Muscle of leg (tissue), 3 donors: ENCODE measurements at regions not wholly inside any gene's neighbourhood (a gene's known extent, or its start where the extent isn't known, plus 50 kb on each side); places are given as distances from the start of the nearest gene placed in this dataset.

Experiments
- DNase-seq: peaks from one replicate; pipeline ENCODE4 v3.0.0; 2013
- H3K27ac ChIP-seq: one replicate; pipeline ENCODE4 v1.5.1; 2013; ENCODE audit warnings: mild to moderate bottlenecking, low read length, control low read depth
- H3K27me3 ChIP-seq: one replicate; pipeline ENCODE4 v1.6.1; 2013; ENCODE audit warnings: low read length; ENCODE audit not compliant: control insufficient read depth, insufficient read depth
- H3K36me3 ChIP-seq: one replicate; pipeline ENCODE4 v1.6.1; 2013; ENCODE audit warnings: low read length; ENCODE audit not compliant: control insufficient read depth, insufficient read depth
- H3K4me1 ChIP-seq: one replicate; pipeline ENCODE4 v1.6.1; 2013; ENCODE audit warnings: low read length; ENCODE audit not compliant: control insufficient read depth, insufficient read depth
- H3K4me3 ChIP-seq: one replicate; pipeline ENCODE4 v1.5.1; 2013; ENCODE audit warnings: low read length, control low read depth
- H3K9me3 ChIP-seq: replicated peaks from 2 replicates; pipeline ENCODE4 v1.6.1; 2013; ENCODE audit warnings: low read depth, low read length; ENCODE audit not compliant: control insufficient read depth
- WGBS: methylation state at CpG from one replicate; pipeline ENCODE4 v1.1.5; 2013; ENCODE audit warnings: missing lambda C conversion rate; ENCODE audit not compliant: insufficient coverage; 5-methylcytosine and 5-hydroxymethylcytosine counted together

DNA sequence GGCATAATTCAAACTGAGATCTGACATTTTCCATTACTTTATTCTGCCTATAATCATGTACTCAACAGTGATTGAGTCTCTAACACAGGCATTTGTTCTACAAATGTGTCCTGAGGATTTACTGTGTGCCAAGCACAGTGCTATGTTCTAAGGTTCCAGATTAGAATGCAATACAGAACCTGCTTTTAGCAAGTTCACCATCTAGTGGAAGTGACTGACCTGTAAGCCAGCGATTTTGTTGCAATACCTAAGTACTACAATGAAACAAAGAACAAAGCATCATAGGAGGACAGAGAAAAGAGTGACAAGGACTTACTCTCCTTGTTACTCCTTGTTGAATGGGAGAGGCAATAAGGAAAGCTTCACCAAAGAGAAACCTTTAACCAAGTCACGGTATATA, 348.1 kb downstream of the ELAVL2 start:
- Histone ChIP-seq H3K27ac (no peak overlapping the region), H3K36me3 (no peaks in the 10 kb centered on the region), H3K4me3 (no peak overlapping the region), H3K9me3 (no peaks in the 10 kb centered on the region), H3K27me3 (no peaks in the 10 kb centered on the region), H3K4me1 (no peaks in the 10 kb centered on the region)
- WGBS = no CpG with 5 or more reads among the region's 2 CpGs
- no peak for DNase-seq

DNA sequence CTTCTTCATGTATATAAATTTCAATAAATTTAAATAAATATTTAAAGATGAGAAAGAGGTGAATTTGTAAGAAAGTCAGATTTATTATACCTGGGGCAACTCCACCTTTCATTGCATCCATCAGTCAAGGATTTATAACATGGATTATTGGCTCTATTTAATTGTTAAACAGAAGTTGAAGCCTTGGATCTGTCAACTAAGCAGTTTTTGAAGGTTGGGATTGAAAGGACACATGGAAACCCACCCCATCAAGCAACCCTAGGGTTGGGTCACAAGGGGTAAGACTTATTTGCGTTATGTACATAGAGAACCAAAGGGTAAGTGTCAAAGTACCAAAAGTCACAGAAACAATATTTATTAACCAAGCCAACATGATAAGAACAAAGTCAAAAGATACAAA, 342.5 kb downstream of the ELAVL2 start:
- no peaks in the 10 kb centered on the region for H3K36me3 ChIP-seq
- H3K4me1 ChIP-seq = no peaks in the 10 kb centered on the region
- H3K27ac ChIP-seq = no peak overlapping the region
- DNase-seq = no peak
- H3K27me3 ChIP-seq = no peaks in the 10 kb centered on the region
- no CpG with 5 or more reads among the region's 1 CpG for WGBS
- H3K9me3 ChIP-seq = no peaks in the 10 kb centered on the region
- no peak overlapping the region for H3K4me3 ChIP-seq

DNA sequence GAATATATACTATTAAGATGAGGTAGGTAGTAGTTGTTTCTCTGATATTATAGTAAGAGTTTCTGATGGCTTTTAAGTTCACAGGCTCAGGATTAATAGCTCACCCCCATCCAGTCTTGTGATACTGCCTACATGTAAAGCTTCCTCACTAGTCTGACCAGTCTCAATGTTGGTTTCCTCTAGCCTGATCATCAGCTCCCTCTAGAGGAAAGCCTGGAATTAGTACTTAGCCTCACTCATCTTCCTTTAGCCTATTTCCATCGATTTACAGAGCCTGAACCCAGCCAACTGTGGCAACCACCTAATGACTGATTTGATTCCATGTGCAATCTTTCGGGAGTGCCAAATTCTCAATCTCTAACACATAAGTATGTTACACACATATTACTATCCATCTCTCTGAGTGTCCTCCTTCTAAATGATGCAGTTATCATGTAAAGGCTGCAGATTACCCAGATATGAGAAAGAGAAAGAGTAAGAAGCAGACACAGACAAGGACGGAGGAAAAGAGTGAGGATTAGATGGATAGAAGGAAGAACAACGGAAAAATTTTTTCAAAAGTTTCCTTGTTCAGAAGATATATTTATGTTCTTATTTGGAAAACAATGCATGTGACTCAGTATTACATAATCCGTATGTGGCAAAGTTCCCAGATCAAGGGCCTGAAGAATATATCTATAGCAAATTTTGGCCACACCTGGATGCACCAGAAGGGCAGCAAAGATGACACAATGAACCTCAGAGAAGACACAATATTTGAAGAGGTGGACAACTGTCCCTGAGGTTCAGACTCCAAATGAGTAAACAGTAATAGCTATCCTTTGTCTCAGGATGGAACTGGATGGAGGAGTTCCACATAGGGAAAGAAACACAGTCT, 333.7 kb downstream of the ELAVL2 start:
- WGBS = 48% methylated on average over 3 of the region's 5 CpGs
- DNase-seq = peak; percentile 64
- no peaks in the 10 kb centered on the region for H3K36me3 ChIP-seq
- no peaks in the 10 kb centered on the region for H3K9me3 ChIP-seq
- H3K4me3 ChIP-seq = no peak overlapping the region
- no peaks in the 10 kb centered on the region for H3K27me3 ChIP-seq
- no peak overlapping the region for H3K27ac ChIP-seq
- no peaks in the 10 kb centered on the region for H3K4me1 ChIP-seq

DNA sequence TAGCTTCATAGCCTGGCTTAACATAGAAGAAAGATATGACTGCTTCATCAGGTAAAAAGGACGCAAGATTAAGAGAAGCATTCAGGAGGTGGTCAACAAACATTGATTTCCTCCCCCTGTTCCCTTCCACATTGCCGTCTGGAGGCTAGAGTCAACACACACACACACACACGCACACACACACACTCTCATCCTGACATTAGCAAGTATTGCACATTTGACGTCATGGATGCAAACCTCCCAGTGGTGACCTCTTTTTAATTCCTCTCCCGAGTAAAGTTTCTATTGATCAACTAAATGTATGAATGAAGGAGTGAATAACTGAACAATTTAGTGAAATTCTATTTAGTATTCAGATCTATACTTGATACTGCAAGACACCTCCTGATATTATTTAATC, 332.8 kb downstream of the ELAVL2 start:
- 76% methylated on average over 3 of the region's 5 CpGs for WGBS
- Histone ChIP-seq H3K27me3 (no peaks in the 10 kb centered on the region), H3K4me1 (no peaks in the 10 kb centered on the region), H3K36me3 (no peaks in the 10 kb centered on the region), H3K27ac (no peak overlapping the region), H3K4me3 (no peak overlapping the region), H3K9me3 (no peaks in the 10 kb centered on the region)
- DNase-seq = no peak

- H3K27ac ChIP-seq = no peak overlapping the region
- no CpG with 5 or more reads among the region's 2 CpGs for WGBS
- no peak overlapping the region for H3K4me3 ChIP-seq
- H3K9me3 ChIP-seq = no peaks in the 10 kb centered on the region
- no peaks in the 10 kb centered on the region for H3K27me3 ChIP-seq
- peak; percentile 8 for DNase-seq
- H3K36me3 ChIP-seq = no peaks in the 10 kb centered on the region
- H3K4me1 ChIP-seq = no peaks in the 10 kb centered on the region
Measured at GRCh38 chr9:23496489-23497136, 329.4 kb downstream of the ELAVL2 start.

- Histone ChIP-seq H3K27me3 (no peaks in the 10 kb centered on the region), H3K36me3 (no peaks in the 10 kb centered on the region), H3K4me3 (no peak overlapping the region), H3K27ac (no peak overlapping the region), H3K9me3 (no peaks in the 10 kb centered on the region), H3K4me1 (no peaks in the 10 kb centered on the region)
- DNase-seq = no peak
- WGBS = 73% methylated on average over 2 of the region's 4 CpGs
Measured at GRCh38 chr9:23497137-23497504, 328.9 kb downstream of the ELAVL2 start.

GRCh38 chr9:23502004-23502403, 324.0 kb downstream of the ELAVL2 start:
- DNase-seq = no peak
- H3K4me3 ChIP-seq = no peak overlapping the region
- WGBS = no CpG with 5 or more reads among the region's 1 CpG
- H3K4me1 ChIP-seq = no peaks in the 10 kb centered on the region
- no peaks in the 10 kb centered on the region for H3K36me3 ChIP-seq
- H3K9me3 ChIP-seq = no peaks in the 10 kb centered on the region
- H3K27ac ChIP-seq = no peak overlapping the region
- no peaks in the 10 kb centered on the region for H3K27me3 ChIP-seq

DNA sequence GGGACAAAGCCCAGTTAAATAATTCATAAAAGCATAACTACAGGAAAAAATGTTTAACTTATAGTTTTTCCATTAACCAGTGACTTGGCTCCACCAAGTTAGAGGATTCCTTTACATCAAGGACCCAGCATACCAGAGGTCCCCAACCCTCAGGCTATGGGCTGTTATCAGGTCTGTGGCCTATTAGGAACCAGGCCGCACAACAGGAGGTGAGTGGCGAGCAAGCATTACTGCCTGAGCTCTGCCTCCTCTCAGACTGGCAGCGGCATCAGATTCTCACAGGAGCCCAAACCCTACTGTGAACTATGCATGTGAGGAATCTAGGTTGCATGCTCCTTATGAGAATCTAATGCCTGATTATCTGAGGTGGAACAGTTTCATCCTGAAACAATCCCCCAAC, 303.1 kb downstream of the ELAVL2 start:
- DNase-seq = no peak
- WGBS = 100% methylated on average over 2 of the region's 3 CpGs
- H3K9me3 ChIP-seq = no peaks in the 10 kb centered on the region
- no peak overlapping the region for H3K4me3 ChIP-seq
- H3K27me3 ChIP-seq = no peaks in the 10 kb centered on the region
- H3K27ac ChIP-seq = no peak overlapping the region
- no peaks in the 10 kb centered on the region for H3K36me3 ChIP-seq
- no peaks in the 10 kb centered on the region for H3K4me1 ChIP-seq

- Histone ChIP-seq H3K27me3 (no peaks in the 10 kb centered on the region), H3K4me3 (no peak overlapping the region), H3K27ac (no peak overlapping the region), H3K36me3 (no peaks in the 10 kb centered on the region), H3K4me1 (no peaks in the 10 kb centered on the region), H3K9me3 (peaks cover 5% of the 10 kb centered on the region)
- DNase-seq = no peak
- no CpG with 5 or more reads among the region's 2 CpGs for WGBS
Measured at GRCh38 chr9:23524607-23525155, 301.4 kb downstream of the ELAVL2 start.

GRCh38 chr9:23526806-23527205, 299.2 kb downstream of the ELAVL2 start:
- Histone ChIP-seq H3K27ac (no peak overlapping the region), H3K4me3 (no peak overlapping the region), H3K4me1 (no peaks in the 10 kb centered on the region), H3K36me3 (no peaks in the 10 kb centered on the region), H3K9me3 (peaks cover 5% of the 10 kb centered on the region), H3K27me3 (no peaks in the 10 kb centered on the region)
- DNase-seq = peak; percentile 38
